Activated CD8-positive, alpha-beta memory T cell treated with anti-CD3 and anti-CD28 coated beads, Interleukin-2, amount 50 U/mL, for 1 hour (primary cell): ENCODE measurements at regions not wholly inside any gene's neighbourhood (a gene's known extent, or its start where the extent isn't known, plus 50 kb on each side); places are given as distances from the start of the nearest gene placed in this dataset.

Experiments used
- DNase-seq: peaks from one replicate; pipeline ENCODE4 v3.0.0-alpha.2; 2020; ENCODE audit errors: extremely low read depth

DNA sequence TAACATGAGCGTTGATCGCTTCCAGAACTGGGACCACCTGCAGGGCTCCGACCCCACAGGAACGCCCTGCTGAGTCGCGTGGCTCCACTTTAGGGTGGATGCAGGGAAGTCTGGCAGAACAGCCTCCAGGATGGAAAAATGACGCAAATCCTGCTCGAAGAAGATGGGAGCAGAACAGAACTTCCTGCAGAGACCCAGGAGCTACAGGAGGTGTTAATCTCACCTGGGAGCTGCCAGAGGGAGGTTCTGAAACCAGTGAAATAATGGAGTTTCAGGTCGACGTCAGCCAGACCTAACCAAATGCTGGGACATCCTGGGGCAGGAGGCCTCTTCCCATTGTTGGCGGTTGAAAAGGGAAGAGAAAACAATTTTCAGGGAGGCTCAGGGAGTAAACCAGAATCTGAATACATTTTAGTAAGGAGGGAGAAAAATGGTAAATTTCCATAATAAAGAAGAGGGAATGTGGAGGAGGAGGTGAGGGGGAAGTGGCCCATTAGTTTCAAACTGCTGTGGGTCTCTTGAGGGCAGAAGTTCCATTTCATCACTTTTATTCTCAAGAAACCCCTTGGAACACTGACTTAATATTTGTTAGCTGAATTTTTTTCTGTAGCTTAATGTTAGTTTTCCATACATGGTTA is 558.4 kb upstream of the CDH4 start:
- DNase-seq: no peak

DNA sequence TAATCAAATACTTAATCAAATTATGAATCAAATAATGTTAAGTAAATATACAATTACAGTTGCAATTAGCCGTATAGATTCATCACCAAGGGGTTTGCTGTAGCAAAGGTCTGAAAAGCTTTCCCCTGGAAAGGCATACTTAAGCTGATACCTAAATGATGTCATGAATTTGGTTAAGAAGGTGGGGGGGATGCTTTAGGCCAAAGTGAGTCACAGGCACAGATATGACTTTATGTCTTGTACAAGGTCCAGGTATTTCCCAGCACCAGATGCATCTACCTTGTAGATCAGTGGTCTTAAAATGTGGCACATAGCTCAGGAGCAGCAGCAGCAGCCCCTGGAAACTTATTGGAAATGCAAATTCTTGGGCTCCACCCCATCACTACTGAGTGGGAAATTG is 557.3 kb upstream of the CDH4 start:
- DNase-seq: no peak

DNA sequence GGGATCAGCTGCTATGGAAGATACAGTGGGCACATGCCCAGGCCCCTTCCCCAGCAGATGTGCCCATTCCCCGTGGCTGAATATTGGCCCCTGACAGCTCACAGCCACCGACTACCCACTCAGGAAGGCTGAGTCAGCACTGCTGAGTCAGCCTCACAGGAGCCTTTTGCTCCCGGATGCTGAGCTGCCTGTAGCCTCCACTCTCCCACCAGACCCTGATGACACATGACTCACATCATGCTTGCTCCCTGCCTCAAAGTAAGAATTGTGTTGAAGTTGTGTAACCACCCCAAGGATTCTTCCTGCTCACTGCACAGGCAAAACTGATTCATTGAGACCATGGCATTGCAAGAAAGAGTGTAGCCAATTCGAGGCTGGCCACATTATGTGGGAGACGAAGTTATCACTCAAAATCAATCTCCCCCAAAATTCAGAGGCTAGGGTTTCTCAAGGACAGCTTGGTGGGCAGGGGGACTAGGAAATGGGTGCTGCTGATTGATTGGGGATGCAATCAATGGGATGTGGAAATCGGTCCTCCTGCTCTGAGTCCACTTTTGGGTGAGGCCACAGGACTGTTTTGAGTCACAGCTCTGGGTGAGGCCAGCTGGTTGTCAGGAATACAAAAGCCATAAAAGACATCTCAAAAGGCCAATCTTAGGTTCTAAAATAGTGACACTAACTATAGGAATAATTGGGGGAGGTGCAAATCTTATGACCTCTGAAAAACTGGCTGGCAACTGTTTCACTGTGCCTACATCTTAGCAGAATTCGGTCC is 556.6 kb upstream of the CDH4 start:
- no peak for DNase-seq

DNA sequence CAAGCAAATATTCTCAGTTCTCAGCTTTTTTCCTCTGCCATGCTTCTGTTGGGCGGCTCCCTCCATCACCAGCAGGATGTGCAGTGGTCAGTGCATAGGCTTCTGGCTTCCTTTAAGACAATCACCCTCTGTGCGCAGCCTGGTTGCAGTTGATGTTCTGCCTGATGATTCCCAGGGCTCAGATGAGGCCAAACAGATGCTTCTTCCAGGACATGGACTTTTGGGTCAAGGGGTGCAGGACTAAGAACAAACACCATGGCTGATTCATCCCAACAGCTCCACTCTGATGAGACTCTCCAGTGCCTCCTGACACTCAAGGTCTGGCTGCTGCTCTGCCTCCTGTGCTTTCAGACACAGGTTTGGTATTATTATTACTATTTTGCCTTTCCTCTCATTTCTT is 554.8 kb upstream of the CDH4 start:
- DNase-seq: no peak

DNA sequence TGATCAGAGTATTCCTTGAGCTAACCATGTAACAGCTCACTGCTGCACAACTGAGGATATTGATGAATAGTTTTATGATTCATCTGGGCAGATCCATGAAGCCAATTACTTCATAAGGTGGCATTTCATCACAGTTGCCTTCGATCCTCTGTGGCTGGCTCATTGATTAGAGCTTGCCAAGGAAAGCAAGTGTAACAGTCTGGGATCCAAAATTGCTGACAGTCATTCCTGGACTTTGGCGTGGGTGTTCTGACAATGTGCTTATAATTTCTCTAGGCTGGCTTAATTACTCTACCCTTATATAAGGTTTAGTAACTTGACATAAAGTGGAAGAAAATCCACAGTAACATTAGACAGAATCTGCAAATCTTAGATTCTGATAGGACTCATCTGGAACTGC is 551.3 kb upstream of the CDH4 start:
- DNase-seq: no peak

DNA sequence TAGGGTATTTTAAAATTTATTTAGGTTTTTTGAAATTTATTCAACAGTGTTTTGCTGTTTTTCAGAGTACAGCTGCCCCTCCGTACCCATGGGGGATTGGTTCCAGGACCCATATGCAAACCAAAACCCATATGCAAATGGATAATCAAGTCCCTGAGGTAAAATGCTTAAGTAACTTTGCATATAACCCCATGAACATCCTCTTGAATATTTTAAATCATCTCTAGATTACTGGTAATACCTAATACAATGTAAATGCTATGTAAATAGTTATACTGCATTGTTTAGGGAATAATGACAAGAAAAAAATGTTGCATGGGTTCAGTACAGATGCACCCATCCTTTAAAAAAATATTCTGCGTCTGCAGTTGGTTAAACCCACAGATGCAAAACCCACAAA is 547.9 kb upstream of the CDH4 start:
- DNase-seq: no peak

DNA sequence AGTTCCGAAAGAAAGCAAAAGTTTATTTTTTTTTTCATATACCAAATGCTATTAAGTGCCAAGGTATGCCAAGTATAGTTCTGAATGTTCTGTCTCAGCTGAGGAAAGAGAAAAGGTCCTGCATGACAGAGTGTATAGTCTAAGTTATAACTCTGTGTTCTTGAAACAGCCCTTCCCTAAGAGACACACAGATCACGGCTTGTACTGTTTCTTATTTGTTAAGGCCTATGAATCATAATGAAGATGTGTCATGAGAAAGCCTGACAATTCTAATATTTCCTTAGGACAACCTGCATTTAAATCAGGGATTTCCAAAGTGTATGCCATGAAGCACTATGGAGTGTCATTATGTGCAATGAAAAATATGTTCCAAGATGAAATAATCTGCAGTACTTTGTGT is 538.7 kb upstream of the CDH4 start:
- DNase-seq: no peak

DNA sequence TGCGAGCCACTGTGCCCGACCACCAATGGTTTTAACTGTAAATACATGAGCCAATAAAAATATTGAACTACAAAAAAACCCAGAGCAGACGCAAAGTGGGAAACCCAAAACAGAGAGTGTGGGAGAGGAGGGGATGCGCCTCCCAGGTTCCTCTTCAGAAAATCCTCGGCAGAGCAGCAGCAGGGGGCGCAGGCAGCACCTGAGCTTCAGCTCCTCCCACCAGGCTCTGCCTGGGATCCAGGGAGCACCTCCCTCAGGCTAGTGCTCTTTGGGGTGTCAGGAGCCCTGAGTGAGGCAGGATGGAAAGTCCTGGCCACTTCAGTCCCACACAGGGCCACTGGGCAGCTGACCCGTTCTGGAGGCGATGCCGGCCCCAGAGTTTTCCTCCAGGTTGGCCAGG is 536.9 kb upstream of the CDH4 start:
- DNase-seq: no peak

DNA sequence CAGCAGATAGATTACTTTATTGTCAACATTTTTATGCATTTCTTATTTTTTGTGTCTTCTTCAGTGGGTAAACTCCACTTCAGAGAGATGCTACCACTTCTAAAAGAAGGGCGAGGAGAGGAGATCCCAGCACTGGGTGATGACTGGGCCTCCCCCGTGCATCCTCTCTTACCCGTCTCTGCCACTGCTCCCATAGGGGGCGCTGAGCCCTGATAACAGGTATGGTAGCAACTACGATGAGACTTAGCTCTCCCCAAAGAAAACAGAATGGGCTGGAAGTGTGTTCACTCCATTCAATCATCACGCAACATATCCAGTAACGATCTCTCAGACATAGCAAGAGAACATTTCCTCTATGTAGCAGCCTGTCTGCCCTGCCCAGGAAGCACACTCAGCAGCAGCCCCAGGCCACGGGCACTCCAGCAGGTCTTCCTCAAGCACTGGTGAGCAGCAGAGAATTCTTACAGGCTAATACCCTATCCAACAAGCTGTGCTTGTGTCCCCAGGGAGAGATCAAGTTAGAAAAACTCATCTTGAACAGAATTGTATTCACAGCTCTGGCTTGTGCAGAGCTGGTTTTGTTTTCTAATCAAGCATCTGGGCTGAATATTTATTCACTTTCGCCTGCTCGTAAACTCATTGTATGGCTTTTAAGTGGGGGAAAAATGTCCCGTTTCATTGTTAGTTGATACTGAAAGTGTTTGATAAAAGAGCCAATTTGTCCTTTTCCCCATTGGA is 533.1 kb upstream of the CDH4 start:
- no peak for DNase-seq

DNA sequence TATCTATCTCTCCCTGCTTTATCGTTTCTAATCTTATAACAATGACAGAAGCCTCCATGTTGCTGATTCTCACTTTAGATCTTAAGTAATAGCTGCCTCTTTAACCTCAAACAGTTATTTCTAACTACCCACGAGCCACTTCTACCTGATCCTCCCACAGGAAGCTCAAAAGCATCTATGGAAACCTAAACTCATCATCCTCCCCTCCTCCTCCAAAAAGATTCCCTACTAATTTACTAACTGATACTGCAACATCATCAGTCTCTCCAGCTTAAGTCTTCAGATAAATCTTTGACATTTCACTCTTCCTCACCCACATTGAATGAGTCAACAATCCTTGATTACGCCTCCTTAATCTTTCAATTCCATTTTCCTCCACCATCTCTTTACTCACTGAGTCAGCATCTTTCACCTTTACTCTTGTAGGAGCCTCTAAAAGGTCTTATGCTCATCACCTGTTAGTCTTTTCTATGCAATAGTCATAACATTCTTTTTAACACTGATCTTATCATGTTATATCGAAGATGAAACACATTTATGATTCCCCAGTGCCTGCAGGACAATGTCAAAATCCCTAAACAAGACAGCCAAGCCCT is 526.7 kb upstream of the CDH4 start:
- DNase-seq: no peak

DNA sequence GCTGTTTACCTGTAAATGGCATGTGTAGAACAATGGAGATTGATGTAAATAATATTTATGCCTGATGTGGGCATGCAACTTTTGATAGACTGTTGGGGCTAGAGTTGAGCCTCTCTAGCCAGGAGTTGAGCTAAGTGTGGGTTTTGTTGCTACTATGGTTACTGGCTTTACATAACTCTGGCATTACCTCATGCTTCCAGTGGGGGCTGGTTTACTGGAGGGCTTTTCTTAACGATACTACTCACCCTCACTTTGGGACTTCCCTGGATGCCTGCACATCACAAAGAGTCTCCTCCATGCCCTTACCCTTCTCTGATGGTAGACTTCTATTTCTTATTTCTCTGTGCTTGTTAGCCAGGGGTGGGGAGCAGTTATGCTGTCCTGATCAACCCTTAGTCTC is 524.6 kb upstream of the CDH4 start:
- DNase-seq: no peak

DNA sequence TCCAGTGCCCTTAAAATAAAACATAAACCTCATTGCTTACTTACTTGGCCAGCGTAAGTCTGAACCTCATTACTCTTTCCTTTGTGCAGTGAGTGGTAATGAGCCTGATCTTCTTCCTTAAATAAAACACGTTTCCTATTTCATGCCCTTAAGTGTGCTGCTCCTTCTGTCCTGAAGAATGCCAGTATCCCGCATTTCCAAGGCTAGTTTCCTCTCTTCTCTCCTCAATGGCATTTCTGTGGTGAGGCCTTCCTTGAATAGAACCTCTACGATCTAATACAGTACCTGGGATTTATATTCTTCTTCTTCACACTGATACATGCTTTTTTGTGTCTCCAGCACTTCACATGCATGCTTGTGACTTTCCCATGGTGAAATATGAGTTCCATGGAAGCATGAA is 523.4 kb upstream of the CDH4 start:
- no peak for DNase-seq

DNA sequence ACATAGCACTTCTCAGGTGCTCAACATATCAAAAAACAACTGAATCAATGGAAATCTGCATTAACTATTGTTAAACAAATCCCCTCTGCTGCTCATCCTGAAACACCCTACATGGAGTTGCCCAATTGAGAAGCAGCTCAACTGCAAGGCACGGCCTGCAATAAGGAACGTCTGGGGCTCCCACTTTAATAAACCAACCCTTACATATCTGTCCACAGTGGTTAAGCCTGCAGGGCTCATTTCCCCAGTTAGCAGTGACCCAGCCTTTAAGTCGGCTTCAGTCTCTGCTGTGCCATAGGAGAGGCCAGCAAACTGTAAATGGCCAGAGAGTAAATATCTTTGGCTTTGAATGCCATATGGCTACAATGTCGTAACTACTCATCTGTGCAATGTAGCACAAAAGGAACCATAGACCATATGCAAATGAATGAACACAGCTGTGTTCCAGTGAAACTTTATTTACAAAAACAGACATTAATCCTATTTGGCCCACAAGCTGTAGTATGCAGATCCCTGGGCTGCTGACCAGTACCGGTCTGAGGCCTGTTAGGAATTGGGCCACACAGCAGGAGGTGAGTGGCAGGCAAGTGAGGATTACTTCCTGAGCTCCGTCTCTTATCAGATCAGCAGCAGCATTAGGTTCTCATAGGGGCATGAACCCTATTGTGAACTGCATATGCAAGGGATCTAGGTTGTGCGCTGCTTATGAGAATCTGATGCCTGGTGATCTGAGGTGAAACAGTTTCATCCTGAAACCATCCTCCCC is 522.7 kb upstream of the CDH4 start:
- DNase-seq: no peak

DNA sequence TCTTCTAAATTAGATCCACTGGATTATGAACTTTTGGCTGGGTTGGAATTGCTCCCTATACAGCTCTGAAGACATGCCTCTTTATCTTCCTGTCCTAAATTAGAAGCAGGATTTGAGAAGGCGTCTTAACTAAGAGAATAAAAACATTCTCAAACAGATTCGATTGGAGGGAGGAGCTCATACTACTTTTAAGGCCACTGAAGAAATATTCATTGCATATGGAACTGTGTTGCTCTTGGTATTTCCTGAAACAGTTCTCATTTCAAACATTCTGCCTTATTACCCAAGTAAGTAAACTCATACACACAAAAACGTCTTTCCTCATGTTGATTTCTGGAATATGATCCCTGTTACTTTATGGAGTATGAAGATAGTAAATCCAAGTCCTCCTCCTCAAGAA is 519.7 kb upstream of the CDH4 start:
- no peak for DNase-seq

DNA sequence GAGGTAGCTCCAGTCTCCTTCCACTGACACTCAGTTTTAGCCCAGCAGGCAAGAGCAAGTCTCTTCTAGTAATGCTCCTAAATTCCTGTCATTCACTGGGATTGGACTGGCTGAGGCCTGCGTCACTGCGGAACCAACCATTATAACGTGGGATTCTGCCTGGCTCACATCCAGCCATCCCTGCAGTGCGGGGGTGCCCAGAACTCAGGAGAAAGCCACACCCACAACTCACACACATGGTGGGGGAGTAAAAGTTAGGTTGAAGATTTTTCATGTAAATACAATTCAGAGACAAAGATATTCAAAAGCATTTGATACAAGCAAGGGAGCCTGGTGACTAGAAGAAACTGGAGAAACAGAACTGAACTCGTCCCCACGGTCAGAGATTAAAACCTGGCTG is 504.0 kb upstream of the CDH4 start:
- no peak for DNase-seq

DNA sequence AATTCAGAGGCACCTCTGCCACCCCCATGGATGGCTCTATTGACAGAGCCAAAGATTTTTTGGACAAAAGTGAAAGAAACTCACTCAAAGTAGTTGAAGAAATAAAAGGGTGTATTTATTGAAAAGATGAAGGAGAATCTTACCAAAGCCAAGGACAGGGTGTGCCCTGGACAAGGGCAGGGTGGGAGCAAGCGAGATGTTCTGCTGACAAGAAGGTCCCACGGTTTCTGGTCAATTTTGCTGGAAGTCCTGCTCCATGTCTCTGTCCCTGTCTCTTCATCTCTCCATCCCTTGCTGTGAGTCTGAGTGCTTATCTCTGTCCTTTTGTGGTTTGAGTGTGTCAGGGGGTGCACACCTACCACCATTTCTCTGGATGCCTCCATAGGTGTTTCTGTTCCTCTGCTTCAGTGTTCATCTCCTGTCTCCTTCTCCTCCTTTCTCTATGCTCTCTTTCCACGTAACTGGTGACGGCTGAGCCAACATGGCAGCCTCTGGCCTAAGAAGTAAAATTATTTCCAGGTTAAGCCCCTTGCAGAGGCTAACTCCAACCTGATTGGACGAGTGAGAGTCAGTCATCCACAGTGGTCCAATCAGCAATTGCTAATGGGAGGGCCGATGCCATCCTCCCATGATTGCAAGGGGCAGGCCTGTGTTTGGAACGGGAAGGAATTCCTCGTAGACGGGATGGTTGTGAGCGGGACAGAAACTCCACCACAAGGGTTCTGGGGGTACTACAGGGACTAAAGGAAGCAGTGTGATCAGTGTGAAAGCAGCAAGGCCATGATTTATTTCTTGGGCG is 502.1 kb upstream of the CDH4 start:
- no peak for DNase-seq

DNA sequence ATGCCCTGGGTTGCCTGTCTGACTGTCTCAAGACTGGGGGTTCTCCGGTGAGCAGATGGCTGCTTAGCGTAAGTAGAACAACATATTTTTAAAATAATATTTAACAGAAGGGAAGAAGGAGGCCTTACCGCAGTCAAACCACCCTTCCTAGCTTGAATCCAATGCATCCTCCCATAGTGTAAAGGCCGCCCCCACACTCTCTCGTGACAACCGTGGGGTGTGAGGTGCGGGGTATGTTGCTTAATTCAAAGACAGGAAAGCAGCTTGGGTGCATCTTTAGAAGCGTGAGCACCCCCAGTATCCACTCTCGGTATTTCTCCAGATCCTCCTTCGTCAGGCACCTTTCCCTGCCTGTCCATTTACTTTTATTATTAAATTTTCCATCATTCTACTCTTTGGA is 501.2 kb upstream of the CDH4 start:
- no peak for DNase-seq

DNA sequence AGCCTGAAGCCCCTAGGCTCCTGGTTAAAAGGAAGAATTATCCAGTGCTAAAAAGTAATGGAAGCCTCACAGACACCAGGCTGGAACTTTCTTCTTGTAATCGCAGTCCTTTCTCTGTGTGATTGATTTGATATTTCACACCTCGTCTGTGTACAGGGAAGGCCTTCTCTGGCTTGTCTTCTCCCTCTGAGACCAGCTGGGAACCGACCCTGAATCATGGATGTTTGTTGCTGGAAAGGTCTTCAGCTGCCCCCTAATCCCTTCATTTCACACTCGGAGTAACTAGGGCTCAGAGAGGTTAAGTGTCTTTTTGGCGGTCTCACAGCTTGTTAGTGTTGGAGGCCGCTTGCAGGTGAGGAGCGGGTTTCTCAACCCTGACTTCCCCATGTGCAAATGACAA is 500.2 kb upstream of the CDH4 start:
- no peak for DNase-seq

DNA sequence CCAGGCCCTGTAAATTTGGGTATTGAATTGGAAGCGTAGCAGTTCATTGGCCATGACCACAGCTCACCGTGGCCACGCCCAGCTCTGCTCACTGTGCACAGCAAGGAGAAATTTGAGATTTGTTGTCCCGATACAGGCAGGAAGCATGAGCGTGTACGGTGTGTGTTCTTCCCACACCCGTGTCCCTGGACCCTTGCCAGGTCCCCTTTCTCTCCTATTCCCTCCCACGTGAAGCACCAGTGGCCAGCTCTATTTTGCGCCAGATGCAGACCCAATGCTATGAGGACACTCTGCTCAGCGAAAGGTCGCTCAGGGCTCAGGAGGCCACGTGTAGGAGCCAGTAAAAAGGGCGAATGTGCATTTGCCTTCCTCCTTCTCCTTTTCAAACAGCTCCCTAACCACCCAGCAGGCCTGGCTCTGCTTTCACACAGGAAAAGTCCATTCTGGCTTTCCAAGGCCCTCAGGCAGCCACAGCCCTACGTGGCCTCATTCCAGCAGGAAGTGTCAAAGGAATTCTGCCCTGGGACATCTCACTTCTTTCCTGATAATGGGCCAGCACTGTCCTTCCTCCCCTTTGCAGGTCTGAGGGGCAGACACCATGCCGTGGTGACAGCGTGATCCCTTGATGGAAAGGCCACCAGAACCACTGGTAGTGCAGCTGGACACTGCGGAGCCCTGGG is 499.2 kb upstream of the CDH4 start:
- no peak for DNase-seq

DNA sequence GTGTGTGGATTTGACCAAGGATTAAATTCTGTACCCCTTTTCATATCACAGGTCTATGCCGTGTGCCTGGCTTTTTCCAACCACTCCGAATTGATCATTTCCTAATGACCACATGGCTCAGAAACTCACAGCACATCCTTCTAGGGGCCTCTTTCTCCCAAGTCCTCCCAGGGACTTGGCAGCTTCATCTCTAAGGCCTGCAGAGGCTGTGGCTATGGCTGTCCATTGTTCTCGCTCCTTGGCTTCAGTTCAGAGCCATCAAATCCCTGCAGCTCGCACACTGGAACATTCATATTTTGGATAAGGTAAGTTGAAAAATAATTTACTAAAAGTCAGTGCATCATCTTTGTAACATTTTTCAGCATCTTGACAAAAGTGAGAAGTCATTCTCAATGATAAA is 497.2 kb upstream of the CDH4 start:
- DNase-seq: no peak

DNA sequence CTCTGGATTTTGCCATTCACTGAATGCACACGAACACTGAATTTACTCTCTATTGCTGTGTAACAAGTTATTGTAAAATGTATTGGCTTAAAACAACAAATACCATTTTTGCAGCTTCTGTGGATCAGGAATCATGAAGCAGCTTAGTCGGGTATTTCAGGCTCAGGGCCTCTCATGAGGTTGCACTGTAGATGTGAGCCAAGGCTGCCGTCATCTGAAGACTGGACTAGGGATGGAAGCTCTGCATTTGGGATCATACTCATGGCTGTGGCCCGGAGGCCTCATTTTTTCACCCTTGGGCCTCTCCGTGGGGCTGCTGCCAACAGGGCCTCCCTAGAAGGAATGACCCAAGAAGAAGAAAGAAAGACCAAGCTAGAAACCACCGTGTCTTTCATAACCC is 492.4 kb upstream of the CDH4 start:
- DNase-seq: no peak
